SK-N-SH (cell line): ENCODE measurements at regions not wholly inside any gene's neighbourhood (a gene's known extent, or its start where the extent isn't known, plus 50 kb on each side); places are given as distances from the start of the nearest gene placed in this dataset.

ENCODE experiments used
- CTCF ChIA-PET: fragments of 300-600, 350-600 bp; formaldehyde crosslinking; extraction: SDS; loops from one replicate; lab custom pipeline; 2021; lab: Yijun Ruan, JAX
- POLR2A ChIA-PET: fragments of 350-600 bp; sonication (Branson Sonifier 250); formaldehyde crosslinking; extraction: SDS; loops from one replicate; lab custom pipeline; 2020; ENCODE audit warnings: antibody characterized with exemption, inconsistent platforms; lab: Yijun Ruan, JAX
- DNase-seq: peaks from one replicate; pipeline ENCODE4 v3.0.0; 2012
- H2AFZ ChIP-seq: fragments of 200-600 bp; sonication (generic); 2 replicates; pipeline ENCODE4 v1.8.1; 2016; ENCODE audit warnings: antibody characterized with exemption, mild to moderate bottlenecking, low read depth
- H3F3A ChIP-seq: fragments of 200-600 bp; sonication (generic); replicated peaks from 2 replicates; pipeline ENCODE3; 2016; ENCODE audit warnings: antibody characterized with exemption, mild to moderate bottlenecking; ENCODE audit not compliant: insufficient read depth
- H3K27ac ChIP-seq, 2 experiments: fragments of 200-500 bp in 1 of 2; fragments of 200-600 bp in 1 of 2; sonication (Bioruptor generic) in 1 of 2; sonication (generic), shearing (Covaris generic) in 1 of 2; 2 replicates each; pipeline versions ENCODE4 v1.5.1 to v1.6.1; 2014 to 2016; ENCODE audit warnings: low read depth in 2 of 2, inconsistent platforms in 1 of 2, low read length in 1 of 2, mild to moderate bottlenecking in 1 of 2, mixed read lengths in 1 of 2
- H3K27me3 ChIP-seq: fragments of 200-600 bp; sonication (generic), shearing (Covaris generic); 2 replicates; pipeline ENCODE4 v1.6.1; 2016; ENCODE audit warnings: mixed run types; ENCODE audit not compliant: insufficient read depth
- H3K36me3 ChIP-seq, 2 experiments: fragments of 200-500 bp in 1 of 2; fragments of 200-600 bp in 1 of 2; sonication (Bioruptor generic) in 1 of 2; sonication (generic) in 1 of 2; replicated peaks in 1 of 2; 2 replicates each; pipeline versions ENCODE3 to v1.5.1; 2014 to 2016; ENCODE audit warnings: low read length in 1 of 2, mild to moderate bottlenecking in 1 of 2; ENCODE audit not compliant: insufficient read depth in 2 of 2, control insufficient read depth in 1 of 2
- H3K4me1 ChIP-seq, 2 experiments: fragments of 200-500 bp in 1 of 2; fragments of 200-600 bp in 1 of 2; sonication (Bioruptor generic) in 1 of 2; sonication (generic), shearing (Covaris generic) in 1 of 2; 2 replicates each; pipeline versions ENCODE4 v1.5.1 to v1.6.1; 2014 to 2016; ENCODE audit warnings: low read depth in 1 of 2, low read length in 1 of 2, mixed run types in 1 of 2; ENCODE audit not compliant: insufficient read depth in 2 of 2, control insufficient read depth in 1 of 2
- H3K4me2 ChIP-seq: fragments of 200-600 bp; sonication (generic), shearing (Covaris generic); 2 replicates; pipeline ENCODE4 v1.6.1; 2017; ENCODE audit warnings: mixed run types
- H3K4me3 ChIP-seq, 2 experiments: fragments of 200-500 bp in 1 of 2; fragments of 200-600 bp in 1 of 2; sonication (Bioruptor generic) in 1 of 2; sonication (generic), shearing (Covaris generic) in 1 of 2; 2 replicates each; pipeline versions ENCODE4 v1.5.1 to v1.8.1; 2014 to 2016; ENCODE audit warnings: low read depth in 2 of 2, inconsistent platforms in 1 of 2, low read length in 1 of 2, mild to moderate bottlenecking in 1 of 2, mixed read lengths in 1 of 2, moderate library complexity in 1 of 2
- H3K79me2 ChIP-seq: fragments of 200-600 bp; sonication (generic); 2 replicates; pipeline ENCODE4 v1.8.1; 2017; ENCODE audit warnings: mild to moderate bottlenecking; ENCODE audit not compliant: insufficient read depth
- H3K9ac ChIP-seq: fragments of 200-600 bp; sonication (generic); 2 replicates; pipeline ENCODE4 v1.6.1; 2017; ENCODE audit warnings: mixed run types
- H3K9me2 ChIP-seq: fragments of 200-600 bp; sonication (generic); 2 replicates; pipeline ENCODE4 v1.6.1; 2017; ENCODE audit warnings: mixed run types
- H3K9me3 ChIP-seq: fragments of 200-600 bp; sonication (generic); 2 replicates; pipeline ENCODE4 v1.6.1; 2017; ENCODE audit warnings: mixed run types, mild to moderate bottlenecking, moderate library complexity
- H4K20me1 ChIP-seq: fragments of 200-600 bp; sonication (generic); 2 replicates; pipeline ENCODE4 v1.6.1; 2017; ENCODE audit warnings: mild to moderate bottlenecking, mixed run types; ENCODE audit not compliant: insufficient read depth
- CHD2 ChIP-seq: fragments of 150-350 bp; IDR thresholded peaks from 2 replicates; pipeline ENCODE4 v1.6.1; 2018; ENCODE audit warnings: low read length; ENCODE audit not compliant: partially characterized antibody
- CTCF ChIP-seq: fragments of 200-600 bp; sonication (generic); IDR thresholded peaks from 2 replicates; pipeline ENCODE4 v1.6.1; 2017; ENCODE audit warnings: antibody characterized with exemption, mild to moderate bottlenecking, moderate library complexity
- FOSL2 ChIP-seq: IDR thresholded peaks from 2 replicates; pipeline ENCODE4 v1.4.0; 2012; ENCODE audit warnings: low read depth, mild to moderate bottlenecking, moderate library complexity, borderline replicate concordance
- FOXJ3 ChIP-seq: sonication (generic); formaldehyde crosslinking; IDR thresholded peaks from 2 replicates; pipeline ENCODE4 v1.5.1; 2020; ENCODE audit warnings: mild to moderate bottlenecking, missing genetic modification reagents
- GATA2 ChIP-seq: sonication (generic); formaldehyde crosslinking; IDR thresholded peaks from 2 replicates; pipeline ENCODE4 v1.5.0; 2020; ENCODE audit warnings: mild to moderate bottlenecking, missing genetic modification reagents
- MEF2A ChIP-seq: IDR thresholded peaks from 2 replicates; pipeline ENCODE4 v1.4.0; 2012; ENCODE audit warnings: low read depth, borderline replicate concordance
- MXI1 ChIP-seq: IDR thresholded peaks from 2 replicates; pipeline ENCODE4 v1.6.1; 2012; ENCODE audit warnings: mild to moderate bottlenecking, low read depth, low read length, improper control_type of control experiment
- NRF1 ChIP-seq: IDR thresholded peaks from 2 replicates; pipeline ENCODE4 v1.6.1; 2012; ENCODE audit warnings: low read depth, mild to moderate bottlenecking, low read length
- POLR2AphosphoS5 ChIP-seq: IDR thresholded peaks from 2 replicates; pipeline ENCODE4 v1.6.1; 2012; ENCODE audit warnings: low read depth, low read length
- RAD21 ChIP-seq: IDR thresholded peaks from 2 replicates; pipeline ENCODE4 v1.6.1; 2012; ENCODE audit warnings: mild to moderate bottlenecking, low read length
- REST ChIP-seq: IDR thresholded peaks from 2 replicates; pipeline ENCODE4 v1.6.1; 2012; ENCODE audit warnings: mild to moderate bottlenecking, low read depth, low read length, moderate library complexity
- RFX5 ChIP-seq: IDR thresholded peaks from 2 replicates; pipeline ENCODE4 v1.6.1; 2012; ENCODE audit warnings: mild to moderate bottlenecking, improper control_type of control experiment, low read length
- RXRA ChIP-seq: IDR thresholded peaks from 2 replicates; pipeline ENCODE4 v1.4.0; 2012; ENCODE audit warnings: low read depth, mild to moderate bottlenecking, borderline replicate concordance
- SMC3 ChIP-seq: IDR thresholded peaks from 2 replicates; pipeline ENCODE4 v1.6.1; 2012; ENCODE audit warnings: low read depth, low read length, improper control_type of control experiment
- TCF12 ChIP-seq: IDR thresholded peaks from 2 replicates; pipeline ENCODE4 v1.4.0; 2012
- YY1 ChIP-seq: IDR thresholded peaks from 2 replicates; pipeline ENCODE4 v1.4.0; 2012; ENCODE audit warnings: low read depth, mild to moderate bottlenecking
- WGBS: methylation state at CpG from one replicate; pipeline ENCODE4 v1.1.6; 2017; ENCODE audit warnings: low lambda C conversion rate; 5-methylcytosine and 5-hydroxymethylcytosine counted together
- TF ChIP-seq, protein P1 (sequence below): IDR thresholded peaks from 2 replicates; pipeline ENCODE4 v1.4.0; 2012; ENCODE audit warnings: low read depth
- TF ChIP-seq, protein P2 (sequence below): IDR thresholded peaks from 2 replicates; pipeline ENCODE4; 2012

DNA sequence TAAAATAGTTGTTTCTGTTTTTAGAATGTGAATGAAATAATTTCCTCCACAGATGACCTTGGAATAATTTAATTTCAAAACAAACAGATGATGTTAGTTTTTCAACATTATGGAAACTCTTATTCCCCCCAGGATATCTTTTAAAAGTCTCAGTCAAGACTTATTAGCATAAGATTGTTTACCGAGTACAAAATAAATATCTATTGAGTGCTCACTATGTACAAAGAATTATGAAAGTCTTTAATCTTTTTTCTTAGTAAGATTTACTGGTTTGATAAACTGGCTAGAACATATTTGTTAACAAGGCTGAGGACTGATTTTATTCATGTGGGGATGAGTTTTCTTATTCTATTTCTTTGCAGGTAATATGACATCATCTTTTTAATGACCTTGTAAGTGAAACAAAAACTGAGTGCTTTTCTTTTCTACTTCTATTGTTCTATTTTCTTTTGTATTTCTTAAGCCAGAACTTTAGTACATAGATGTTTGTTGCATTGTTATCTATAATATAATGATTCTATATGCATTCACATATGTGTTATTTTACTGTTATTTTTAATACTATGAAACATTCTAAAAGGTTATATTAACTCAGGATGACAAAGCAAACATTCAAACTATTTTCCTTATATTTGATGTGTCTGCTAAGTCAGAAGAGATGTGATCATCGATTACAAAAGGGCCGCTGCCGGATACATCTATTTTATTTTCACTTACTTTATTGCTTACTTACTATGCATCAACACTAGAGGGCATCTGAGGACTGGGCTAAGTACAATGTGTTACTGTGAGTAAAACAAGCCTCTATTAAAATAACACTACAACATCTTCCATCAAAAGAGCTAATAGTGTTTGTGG is 111.0 kb upstream of the ARHGAP42 start:
- no peaks in the 10 kb centered on the region for H3F3A ChIP-seq
- peaks cover 12% of the 10 kb centered on the region; the same call in 1 of the 2 replicates for H3K27me3 ChIP-seq
- H3K36me3 ChIP-seq: no peaks in the 10 kb centered on the region
- POLR2A ChIA-PET: no interaction called here
- no peaks in the 10 kb centered on the region for H4K20me1 ChIP-seq
- TF ChIP-seq TCF12: no peak
- peak; percentile 80 for TF ChIP-seq RAD21
- TF ChIP-seq NRF1: no peak
- TF ChIP-seq FOSL2: no peak
- TF ChIP-seq CTCF: peak; percentile 89
- TF ChIP-seq, protein P1, sequence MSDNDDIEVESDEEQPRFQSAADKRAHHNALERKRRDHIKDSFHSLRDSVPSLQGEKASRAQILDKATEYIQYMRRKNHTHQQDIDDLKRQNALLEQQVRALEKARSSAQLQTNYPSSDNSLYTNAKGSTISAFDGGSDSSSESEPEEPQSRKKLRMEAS: no peak
- TF ChIP-seq SMC3: peak; percentile 71
- H3K9me2 ChIP-seq: no peaks in the 10 kb centered on the region
- H3K4me1 ChIP-seq: no peaks in the 10 kb centered on the region
- H3K4me3 ChIP-seq: peak overlapping the region in 1 of 2 experiments; percentile 14; a peak in 1 of 4 replicates
- WGBS: 2% methylated on average over 4 of the region's 4 CpGs
- no peak overlapping the region for H3K9ac ChIP-seq
- H3K79me2 ChIP-seq: no peaks in the 10 kb centered on the region
- no peak overlapping the region for H3K4me2 ChIP-seq
- no peak overlapping the region for H3K27ac ChIP-seq
- CTCF ChIA-PET: interaction anchor here (0.6 to 1.3 kb wide), 17 partner anchors 8 to 357 kb away, joined by 3 to 11 read pairs (median 3); no protein-coding TSS in a partner anchor
- H2AFZ ChIP-seq: no peak overlapping the region
- DNase-seq: peak; percentile 16
- H3K9me3 ChIP-seq: no peaks in the 10 kb centered on the region

DNA sequence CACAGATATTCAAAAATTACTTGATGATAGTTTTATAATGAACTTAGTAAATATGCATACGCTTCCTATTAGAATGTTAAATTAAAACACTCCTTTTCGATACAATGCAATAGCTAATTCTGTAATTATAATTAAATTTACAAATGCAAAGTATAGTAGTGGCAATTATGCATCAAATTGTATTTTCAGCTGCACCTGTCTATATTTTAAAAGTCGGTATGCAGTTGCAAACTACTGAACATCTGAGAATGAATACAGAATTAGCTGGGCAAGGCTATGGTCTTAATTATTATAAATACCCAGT is 110.4 kb upstream of the ARHGAP42 start:
- Histone ChIP-seq H3K27ac (no peak overlapping the region), H3K36me3 (no peaks in the 10 kb centered on the region), H3K9ac (no peak overlapping the region), H2AFZ (no peak overlapping the region), H3K9me3 (no peaks in the 10 kb centered on the region), H3K4me3 (peak overlapping the region in 1 of 2 experiments; percentile 14; a peak in 1 of 4 replicates), H3K79me2 (no peaks in the 10 kb centered on the region), H4K20me1 (no peaks in the 10 kb centered on the region), H3K9me2 (no peaks in the 10 kb centered on the region), H3K4me1 (no peaks in the 10 kb centered on the region), H3F3A (no peaks in the 10 kb centered on the region), H3K27me3 (peaks cover 18% of the 10 kb centered on the region; the same call in 1 of the 2 replicates), H3K4me2 (no peak overlapping the region)
- CTCF ChIA-PET: interaction anchor here (0.6 to 1.3 kb wide), 17 partner anchors 9 to 356 kb away, joined by 3 to 11 read pairs (median 3); no protein-coding TSS in a partner anchor
- POLR2A ChIA-PET: no interaction called here
- DNase-seq: no peak
- 2% methylated on average over 3 of the region's 3 CpGs for WGBS
- TF ChIP-seq RXRA: no peak
- no peak for TF ChIP-seq MEF2A
- TF ChIP-seq, protein P2, sequence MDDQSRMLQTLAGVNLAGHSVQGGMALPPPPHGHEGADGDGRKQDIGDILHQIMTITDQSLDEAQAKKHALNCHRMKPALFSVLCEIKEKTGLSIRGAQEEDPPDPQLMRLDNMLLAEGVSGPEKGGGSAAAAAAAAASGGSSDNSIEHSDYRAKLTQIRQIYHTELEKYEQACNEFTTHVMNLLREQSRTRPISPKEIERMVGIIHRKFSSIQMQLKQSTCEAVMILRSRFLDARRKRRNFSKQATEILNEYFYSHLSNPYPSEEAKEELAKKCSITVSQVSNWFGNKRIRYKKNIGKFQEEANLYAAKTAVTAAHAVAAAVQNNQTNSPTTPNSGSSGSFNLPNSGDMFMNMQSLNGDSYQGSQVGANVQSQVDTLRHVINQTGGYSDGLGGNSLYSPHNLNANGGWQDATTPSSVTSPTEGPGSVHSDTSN: no peak
- TF ChIP-seq NRF1: no peak
- no peak for TF ChIP-seq GATA2
- no peak for TF ChIP-seq FOXJ3 (CRISPR knock-in tag)
- no peak for TF ChIP-seq REST
- no peak for TF ChIP-seq RFX5
- no peak for TF ChIP-seq CHD2
- TF ChIP-seq CTCF: no peak
- no peak for TF ChIP-seq YY1
- TF ChIP-seq POLR2AphosphoS5: no peak
- no peak for TF ChIP-seq MXI1
